ENCODE measurements at regions not wholly inside any gene's neighbourhood (a gene's known extent, or its start where the extent isn't known, plus 50 kb on each side); places are given as distances from the start of the nearest gene placed in this dataset.

DNA sequence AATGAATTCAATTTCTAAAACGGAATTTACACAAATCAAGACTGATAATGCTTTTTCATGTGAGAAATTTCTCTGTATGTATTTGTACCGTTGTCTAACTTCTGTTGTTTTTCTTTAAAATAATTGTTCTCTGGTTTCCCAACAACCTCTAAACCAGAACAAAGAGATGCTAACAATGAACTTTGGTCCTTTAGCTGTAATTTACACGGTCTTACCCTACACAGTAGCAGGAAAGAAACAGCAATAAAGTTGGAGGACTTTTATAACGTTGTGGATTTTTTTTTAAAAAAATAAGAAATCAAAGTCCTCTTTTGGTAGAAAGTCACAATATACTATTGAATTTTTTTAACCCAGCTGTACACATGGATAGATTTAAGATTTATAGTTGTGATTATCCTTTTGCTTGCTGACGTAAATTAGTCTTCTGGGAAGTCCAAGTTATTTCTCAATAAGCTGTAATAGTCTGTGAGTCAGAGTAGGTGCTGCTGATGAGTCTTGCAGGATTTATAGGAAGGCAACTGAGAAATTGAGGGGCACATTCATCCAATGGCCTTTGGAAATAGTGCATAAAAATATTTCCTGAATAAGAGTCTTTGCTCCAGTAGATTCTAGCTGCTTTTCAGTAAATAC, 76.8 kb upstream of the PCSK1 start:
- Histone ChIP-seq H3F3A (ENCODE audit: low read depth) (no peaks in the 10 kb centered on the region), H3K4me2 (ENCODE audit: low read depth, low read length, poor library complexity, severe bottlenecking) (no peak overlapping the region), H3K27me3 (ENCODE audit: insufficient read depth, low read length, poor library complexity, severe bottlenecking) (no peaks in the 10 kb centered on the region), H2AFZ (ENCODE audit: low read length) (no peak overlapping the region), H3K4me3 (ENCODE audit: low read length, poor library complexity, severe bottlenecking) (no peak overlapping the region), H3K9me3 (ENCODE audit: insufficient read depth, low read depth, low read length) (no peaks in the 10 kb centered on the region), H4K20me1 (ENCODE audit: insufficient read depth, low read length, poor library complexity, severe bottlenecking) (no peaks in the 10 kb centered on the region), H3K9ac (ENCODE audit: low read depth, low read length, poor library complexity, severe bottlenecking) (no peak overlapping the region), H3K79me2 (ENCODE audit: insufficient read depth, low read length) (no peaks in the 10 kb centered on the region), H3K9me2 (replicated peaks; ENCODE audit: low read depth, low read length) (no peaks in the 10 kb centered on the region), H3K4me1 (ENCODE audit: insufficient read depth, low read length, poor library complexity, severe bottlenecking) (no peaks in the 10 kb centered on the region), H3K36me3 (ENCODE audit: insufficient read depth, low read length) (no peaks in the 10 kb centered on the region)
- TF ChIP-seq, protein P1, sequence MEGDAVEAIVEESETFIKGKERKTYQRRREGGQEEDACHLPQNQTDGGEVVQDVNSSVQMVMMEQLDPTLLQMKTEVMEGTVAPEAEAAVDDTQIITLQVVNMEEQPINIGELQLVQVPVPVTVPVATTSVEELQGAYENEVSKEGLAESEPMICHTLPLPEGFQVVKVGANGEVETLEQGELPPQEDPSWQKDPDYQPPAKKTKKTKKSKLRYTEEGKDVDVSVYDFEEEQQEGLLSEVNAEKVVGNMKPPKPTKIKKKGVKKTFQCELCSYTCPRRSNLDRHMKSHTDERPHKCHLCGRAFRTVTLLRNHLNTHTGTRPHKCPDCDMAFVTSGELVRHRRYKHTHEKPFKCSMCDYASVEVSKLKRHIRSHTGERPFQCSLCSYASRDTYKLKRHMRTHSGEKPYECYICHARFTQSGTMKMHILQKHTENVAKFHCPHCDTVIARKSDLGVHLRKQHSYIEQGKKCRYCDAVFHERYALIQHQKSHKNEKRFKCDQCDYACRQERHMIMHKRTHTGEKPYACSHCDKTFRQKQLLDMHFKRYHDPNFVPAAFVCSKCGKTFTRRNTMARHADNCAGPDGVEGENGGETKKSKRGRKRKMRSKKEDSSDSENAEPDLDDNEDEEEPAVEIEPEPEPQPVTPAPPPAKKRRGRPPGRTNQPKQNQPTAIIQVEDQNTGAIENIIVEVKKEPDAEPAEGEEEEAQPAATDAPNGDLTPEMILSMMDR (conservative IDR thresholded peaks at IDR 0.05; ENCODE audit: low read length), result no peak

DNA sequence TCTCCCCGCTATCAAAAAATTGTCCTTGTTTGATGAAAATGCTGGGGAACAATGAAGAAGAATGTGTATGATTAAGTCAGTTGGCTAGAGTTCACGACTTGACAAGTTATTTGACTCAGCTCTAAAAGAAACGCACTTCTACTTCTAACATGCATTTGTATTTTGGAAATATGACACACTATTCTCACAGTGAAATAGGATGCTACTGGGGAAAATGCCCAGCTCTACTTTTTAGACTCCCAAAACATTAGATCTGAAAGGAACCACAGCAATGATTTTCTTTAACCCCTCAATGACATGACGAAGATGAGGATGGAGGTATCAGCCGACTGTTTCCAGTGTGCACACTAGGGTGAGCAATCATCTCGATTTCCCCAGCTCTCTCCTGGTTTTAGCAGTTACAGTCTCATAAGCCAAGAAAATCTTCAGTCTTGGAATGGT, 83.6 kb upstream of the PCSK1 start:
- H3K9me2 ChIP-seq (replicated peaks; ENCODE audit: low read depth, low read length), result no peaks in the 10 kb centered on the region
- H3K9ac ChIP-seq (ENCODE audit: low read depth, low read length, poor library complexity, severe bottlenecking), result no peak overlapping the region
- no peak overlapping the region for H3K4me2 ChIP-seq (ENCODE audit: low read depth, low read length, poor library complexity, severe bottlenecking)
- no peak overlapping the region for H2AFZ ChIP-seq (ENCODE audit: low read length)
- TF ChIP-seq, protein P1 (conservative IDR thresholded peaks at IDR 0.05; ENCODE audit: low read length), result no peak
- no peak for TF ChIP-seq EZH2phosphoT487 (IDR thresholded peaks at IDR 0.05; ENCODE audit: borderline replicate concordance)
- no peaks in the 10 kb centered on the region for H3K27me3 ChIP-seq (ENCODE audit: insufficient read depth, low read length, poor library complexity, severe bottlenecking)
- H3K79me2 ChIP-seq (ENCODE audit: insufficient read depth, low read length), result no peaks in the 10 kb centered on the region
- no peaks in the 10 kb centered on the region for H3F3A ChIP-seq (ENCODE audit: low read depth)
- H3K9me3 ChIP-seq (ENCODE audit: insufficient read depth, low read depth, low read length), result no peaks in the 10 kb centered on the region
- no peak overlapping the region for H3K4me3 ChIP-seq (ENCODE audit: low read length, poor library complexity, severe bottlenecking)
- H4K20me1 ChIP-seq (ENCODE audit: insufficient read depth, low read length, poor library complexity, severe bottlenecking), result no peaks in the 10 kb centered on the region
- H3K4me1 ChIP-seq (ENCODE audit: insufficient read depth, low read length, poor library complexity, severe bottlenecking), result no peaks in the 10 kb centered on the region
- no peaks in the 10 kb centered on the region for H3K36me3 ChIP-seq (ENCODE audit: insufficient read depth, low read length)

DNA sequence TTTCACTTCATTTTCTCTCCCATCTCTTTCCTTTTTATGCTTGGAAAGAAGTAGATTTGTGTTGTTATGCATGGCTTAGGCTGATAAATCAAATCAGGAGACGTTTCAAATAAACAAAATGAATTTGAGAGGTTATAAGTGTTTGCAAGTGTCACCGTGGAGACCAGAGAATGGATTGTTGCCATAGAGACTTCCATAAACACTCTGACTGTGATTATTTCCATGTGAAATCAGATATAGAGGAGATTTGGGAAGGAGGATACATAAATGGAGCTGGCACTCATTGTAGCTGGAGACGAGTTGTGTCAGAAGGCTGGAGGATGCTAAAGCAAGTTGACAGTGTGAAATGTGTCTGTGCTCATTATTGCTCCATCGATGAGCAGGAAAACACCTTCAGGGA, 84.2 kb upstream of the PCSK1 start:
- Histone ChIP-seq H2AFZ (ENCODE audit: low read length) (no peak overlapping the region), H3K4me1 (ENCODE audit: insufficient read depth, low read length, poor library complexity, severe bottlenecking) (no peaks in the 10 kb centered on the region), H3K9me3 (ENCODE audit: insufficient read depth, low read depth, low read length) (no peaks in the 10 kb centered on the region), H3K9ac (ENCODE audit: low read depth, low read length, poor library complexity, severe bottlenecking) (no peak overlapping the region), H3K9me2 (replicated peaks; ENCODE audit: low read depth, low read length) (no peaks in the 10 kb centered on the region), H3K4me3 (ENCODE audit: low read length, poor library complexity, severe bottlenecking) (no peak overlapping the region), H3F3A (ENCODE audit: low read depth) (no peaks in the 10 kb centered on the region), H3K79me2 (ENCODE audit: insufficient read depth, low read length) (no peaks in the 10 kb centered on the region), H3K4me2 (ENCODE audit: low read depth, low read length, poor library complexity, severe bottlenecking) (no peak overlapping the region), H3K27me3 (ENCODE audit: insufficient read depth, low read length, poor library complexity, severe bottlenecking) (no peaks in the 10 kb centered on the region), H3K36me3 (ENCODE audit: insufficient read depth, low read length) (no peaks in the 10 kb centered on the region), H4K20me1 (ENCODE audit: insufficient read depth, low read length, poor library complexity, severe bottlenecking) (no peaks in the 10 kb centered on the region)
- TF ChIP-seq, protein P1 (conservative IDR thresholded peaks at IDR 0.05; ENCODE audit: low read length), result no peak
- no peak for TF ChIP-seq EZH2phosphoT487 (IDR thresholded peaks at IDR 0.05; ENCODE audit: borderline replicate concordance)

Measured in Loucy (cell line).